ENCODE measurements at regions not wholly inside any gene's neighbourhood (a gene's known extent, or its start where the extent isn't known, plus 50 kb on each side); places are given as distances from the start of the nearest gene placed in this dataset.

DNA sequence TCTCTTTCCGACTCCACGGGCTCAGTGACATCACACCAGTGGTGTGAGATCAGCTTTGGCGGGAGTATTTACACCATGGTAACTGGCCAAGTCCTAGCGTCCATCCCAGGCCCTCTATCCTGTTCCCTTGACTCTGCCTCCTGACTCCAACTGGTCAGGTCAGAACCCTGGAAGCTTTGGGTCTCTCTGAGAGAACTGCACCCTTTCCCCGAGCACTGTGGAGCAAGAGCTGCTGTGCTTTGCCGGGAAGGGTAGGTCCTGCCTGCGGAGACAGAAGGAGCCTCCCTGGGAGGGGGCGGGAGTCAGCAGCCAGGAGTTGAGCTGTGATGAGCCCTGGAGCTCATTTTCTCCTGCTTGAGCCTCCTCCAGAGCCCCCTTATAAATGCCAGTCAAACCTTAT, 212.1 kb upstream of the TNRC6C start:
- DNase-seq (ENCODE audit: low read depth) = no peak

DNA sequence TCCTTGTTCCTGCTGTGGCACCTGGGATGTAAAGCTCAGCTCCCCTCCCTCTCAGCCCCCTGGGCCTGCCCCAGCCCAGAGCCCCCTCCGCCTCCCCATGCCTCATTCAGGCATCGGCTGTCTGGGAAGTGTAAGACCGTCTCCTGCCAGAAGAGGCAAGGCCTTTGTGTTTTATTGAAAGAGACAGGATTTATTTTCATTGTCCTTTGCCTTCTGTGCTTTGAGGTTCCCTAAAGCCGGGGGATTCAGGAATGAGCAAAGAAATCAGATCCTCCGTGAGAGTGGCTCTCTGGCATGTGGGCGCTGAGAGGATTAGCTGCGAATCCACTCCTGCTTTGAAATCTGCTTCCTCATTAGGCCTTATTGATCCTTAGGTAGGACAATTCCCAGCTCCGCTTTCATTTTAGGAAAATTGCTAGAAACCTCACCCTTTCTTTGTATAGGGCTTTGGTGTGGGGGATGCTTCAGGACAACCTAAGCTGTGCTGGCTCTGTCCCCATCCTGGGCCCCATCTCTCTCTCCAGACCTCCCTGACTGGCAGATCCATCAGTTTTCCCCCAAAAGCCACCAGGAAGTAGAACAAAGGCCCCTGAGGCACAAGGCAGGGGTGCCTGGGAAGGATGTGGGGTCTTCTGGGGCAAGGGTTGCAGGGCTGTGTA, 211.5 kb upstream of the TNRC6C start:
- no peak for DNase-seq (ENCODE audit: low read depth)

DNA sequence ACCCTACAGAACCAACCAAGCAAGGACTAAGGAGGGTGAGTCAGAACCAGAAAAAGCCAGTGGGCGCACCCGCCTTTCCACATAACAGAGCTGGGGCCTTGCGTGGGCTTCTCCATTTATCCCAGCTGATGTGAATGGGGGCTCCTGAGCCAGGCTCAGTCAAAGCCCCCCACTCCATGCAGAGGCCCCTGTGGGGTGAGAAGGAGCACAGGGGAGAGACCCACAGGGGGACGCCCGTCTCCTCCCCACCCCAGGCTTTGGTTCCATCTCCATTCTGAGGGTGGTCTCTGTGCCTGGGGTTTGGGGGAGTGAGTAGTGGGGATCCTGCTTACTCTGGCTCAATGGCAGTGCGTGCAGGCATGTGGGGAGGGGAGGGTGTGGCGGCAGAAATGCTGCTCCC, 210.1 kb upstream of the TNRC6C start:
- DNase-seq (ENCODE audit: low read depth) = no peak

DNA sequence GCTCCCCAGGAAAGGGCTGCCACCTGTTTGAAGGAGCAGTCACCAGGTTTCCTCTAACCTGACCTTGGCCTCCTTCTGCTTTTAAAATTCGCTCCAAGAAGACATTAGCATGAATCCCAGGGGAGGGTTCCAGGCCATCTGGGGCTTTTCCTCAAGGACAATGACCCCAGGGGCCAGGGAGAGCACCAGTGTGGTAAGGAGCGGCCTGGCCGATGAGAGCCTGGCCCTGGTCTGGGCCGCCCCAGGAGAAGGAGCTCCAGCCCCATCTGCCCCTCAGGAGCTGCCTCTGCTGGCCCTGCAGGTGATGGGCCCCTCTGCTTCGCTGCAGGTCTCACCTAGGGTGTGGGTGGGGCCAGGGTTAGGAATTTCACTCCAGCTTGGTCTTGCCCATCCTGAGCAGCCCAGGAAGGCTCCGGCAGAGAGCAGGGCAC, 209.2 kb upstream of the TNRC6C start:
- no peak for DNase-seq (ENCODE audit: low read depth)

DNA sequence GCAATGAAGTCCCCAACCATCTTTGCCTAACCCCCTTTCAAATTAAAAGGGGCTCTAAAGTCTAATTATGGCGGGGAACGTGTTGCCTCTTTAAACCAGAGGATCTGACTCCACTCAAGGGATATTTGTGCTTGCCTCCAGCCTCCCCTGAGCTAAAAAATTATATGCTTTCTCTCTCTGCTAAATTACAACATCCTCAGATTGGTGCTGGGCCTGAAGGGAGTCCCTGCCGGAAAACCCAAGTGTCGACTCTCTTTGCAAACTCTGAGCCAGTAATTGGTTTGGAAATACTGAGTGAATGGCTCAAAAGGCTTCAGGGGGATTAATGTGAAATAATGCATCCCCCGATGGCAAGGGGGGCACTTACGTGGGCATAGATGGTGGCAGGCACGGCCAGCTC, 208.5 kb upstream of the TNRC6C start:
- DNase-seq (ENCODE audit: low read depth) = no peak

DNA sequence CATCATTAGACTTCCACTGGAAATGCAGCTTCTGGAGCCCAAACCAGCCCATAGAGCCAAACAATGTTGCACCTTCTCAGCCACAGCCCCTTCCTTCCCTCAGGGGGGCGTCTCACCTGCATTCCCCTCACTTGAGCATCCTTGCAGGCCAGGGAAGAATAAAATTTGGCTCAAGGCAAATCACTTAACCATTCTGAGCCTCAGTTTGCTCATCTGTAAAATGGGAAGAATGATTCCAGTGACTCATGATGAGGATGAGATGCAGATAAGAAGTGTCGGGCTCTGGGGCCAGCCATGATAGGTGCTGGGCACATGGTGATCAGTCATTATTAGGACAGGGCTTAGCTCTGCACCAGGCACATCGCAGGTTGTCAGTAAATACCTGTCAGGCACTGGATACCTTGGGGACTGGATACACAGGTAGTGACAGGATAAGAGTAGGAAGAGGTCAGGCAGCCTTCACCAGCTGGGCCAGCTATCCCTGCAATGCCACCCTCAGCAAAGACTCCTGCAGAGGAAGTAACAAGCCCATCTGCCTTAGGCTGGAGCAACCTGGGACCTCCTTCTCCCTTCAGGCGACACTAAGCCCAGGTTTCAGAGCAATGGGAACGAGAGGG, 208.0 kb upstream of the TNRC6C start:
- DNase-seq (ENCODE audit: low read depth) = no peak

DNA sequence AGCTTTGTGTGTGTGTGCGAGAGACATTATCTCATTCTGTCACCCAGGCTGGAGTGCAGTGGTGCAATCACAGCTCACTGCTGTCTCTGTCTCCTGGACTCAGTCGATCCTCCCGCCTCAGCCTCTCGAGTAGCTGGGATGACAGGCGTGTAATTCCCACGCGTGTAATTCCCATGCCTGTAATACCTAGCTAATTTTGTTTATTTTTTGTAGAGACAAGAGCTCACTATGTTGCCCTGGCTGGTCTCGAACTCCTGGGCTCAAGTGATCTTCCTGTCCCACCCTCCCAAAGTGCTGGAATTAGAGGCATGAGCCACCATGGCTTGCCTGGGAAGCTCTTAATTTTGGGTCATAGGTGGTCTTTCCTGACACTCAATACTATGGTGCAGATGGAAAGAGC, 205.3 kb upstream of the TNRC6C start:
- no peak for DNase-seq (ENCODE audit: low read depth)

DNA sequence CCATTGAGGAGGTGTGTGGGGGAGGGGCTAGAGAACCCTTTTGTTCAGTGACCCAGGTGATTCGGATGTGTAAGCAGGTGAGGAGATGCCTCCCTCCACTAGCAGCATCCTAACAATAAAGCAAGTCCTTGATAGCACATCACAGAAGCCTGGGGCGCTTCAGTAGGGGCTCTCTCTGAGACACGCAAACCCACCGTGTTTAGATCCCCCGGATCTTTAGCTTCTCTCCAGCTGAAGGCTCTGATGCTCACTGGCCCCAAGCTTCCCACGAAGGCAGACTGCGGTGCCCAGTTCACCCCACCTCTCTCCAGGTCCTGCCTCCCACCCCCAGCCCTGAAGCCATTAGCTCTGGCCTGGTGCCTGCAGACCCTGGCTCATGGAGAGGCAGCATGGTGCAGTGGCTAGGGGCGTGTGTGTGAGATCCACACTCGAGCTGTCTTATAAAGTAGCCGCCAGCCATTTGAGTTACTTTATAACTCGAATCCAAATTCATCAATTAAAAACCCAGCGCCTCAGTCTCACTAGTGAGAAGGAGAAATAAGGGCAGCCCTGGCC, 204.7 kb upstream of the TNRC6C start:
- no peak for DNase-seq (ENCODE audit: low read depth)

DNA sequence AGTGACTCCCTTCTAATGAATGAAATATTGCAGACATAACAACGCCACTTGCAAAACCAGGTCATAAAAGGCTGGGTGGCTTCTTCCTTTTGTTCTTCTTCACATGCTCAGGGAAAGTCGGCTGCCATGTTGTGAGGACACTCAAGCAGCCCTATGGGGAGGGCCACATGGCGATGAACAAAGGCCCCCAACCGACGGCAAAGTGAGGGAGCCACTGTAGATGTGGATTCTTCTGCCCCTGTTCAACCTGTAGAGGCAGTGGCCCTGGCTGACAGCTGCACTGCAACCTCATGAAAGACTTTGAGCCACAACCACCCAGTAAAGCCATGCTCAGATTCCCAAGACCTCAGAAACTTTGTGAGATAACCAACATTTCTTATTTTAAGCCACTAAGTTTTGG, 203.5 kb upstream of the TNRC6C start:
- DNase-seq (ENCODE audit: low read depth) = no peak

DNA sequence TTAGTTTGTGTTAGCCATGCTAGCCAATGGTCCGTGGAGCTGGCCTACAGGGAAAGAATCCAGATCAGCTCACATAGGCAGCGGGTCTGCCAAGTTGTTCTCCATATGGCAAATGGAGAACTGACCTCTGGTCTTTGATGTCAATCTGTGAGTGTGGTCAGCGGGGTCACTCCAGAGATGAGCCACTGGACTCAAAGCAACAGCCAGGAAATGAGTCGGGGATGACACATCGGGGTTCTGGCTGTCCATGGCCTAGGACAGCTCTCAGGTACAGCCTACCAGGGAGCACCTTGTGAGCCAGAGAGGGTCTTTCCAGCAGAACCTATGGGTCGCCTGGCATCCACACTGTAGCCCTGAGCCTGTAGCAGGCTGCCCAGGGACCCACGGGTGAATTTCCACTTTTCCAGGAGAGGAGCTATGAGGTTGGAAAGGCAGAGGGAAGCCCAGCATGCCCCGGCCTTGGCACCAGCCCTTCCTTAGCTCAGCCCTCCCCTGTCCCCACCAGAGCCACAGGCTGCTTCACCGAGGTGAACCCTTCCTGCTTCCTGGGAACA, 203.0 kb upstream of the TNRC6C start:
- DNase-seq (ENCODE audit: low read depth) = no peak

DNA sequence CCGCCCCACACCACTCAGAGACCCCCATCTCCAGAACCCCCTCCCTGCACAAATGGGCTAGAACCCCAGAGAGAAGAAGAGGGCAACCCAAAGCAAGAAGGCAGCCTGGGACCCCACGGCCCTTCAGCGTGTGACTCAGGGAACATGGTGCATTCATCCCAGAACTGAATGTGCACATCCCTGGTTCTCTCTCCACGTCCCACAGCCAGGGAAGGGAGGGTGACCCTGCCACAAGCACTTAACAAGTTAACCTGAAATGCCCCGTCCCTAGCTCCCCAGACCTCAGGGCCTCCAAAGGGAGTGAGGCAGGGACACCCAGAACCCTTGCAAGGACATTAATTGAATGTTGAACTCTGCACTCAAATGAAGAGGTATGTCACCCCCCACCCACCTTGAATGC, 202.5 kb upstream of the TNRC6C start:
- DNase-seq (ENCODE audit: low read depth) = no peak

DNA sequence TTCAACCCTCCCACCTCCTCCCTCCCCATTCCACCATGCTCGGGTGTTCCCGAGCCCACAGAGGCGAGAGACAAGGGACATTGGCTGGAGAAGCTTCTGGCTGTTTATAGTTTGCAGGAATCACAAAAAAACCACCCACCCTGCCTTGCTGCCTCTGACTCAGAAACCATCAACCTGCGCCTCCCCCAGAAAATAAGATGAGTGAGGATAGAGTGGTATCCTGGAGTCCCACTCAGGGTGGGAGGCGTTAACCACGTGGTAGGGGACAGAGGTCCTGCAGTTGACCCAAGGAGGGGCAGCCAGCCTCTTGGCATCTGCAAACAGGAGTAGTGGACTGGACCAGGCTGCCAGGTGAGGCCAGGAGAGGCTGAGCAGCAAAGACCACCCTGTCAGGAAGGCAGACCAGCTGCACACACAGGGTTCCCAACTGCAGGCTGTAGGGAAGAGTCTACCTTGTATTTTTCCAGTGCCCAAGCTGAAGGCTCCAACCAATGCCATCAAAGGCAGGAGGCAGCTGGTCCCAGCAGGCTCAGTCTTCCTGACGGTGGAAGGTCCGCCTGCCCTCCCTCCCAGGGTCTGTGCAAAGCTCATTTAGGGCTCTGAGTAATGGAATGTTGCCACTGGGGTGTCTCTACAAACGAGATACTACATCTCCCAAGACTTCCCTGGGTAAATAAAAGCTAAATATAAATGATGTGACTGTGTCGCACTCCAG, 201.5 kb upstream of the TNRC6C start:
- DNase-seq (ENCODE audit: low read depth) = no peak

DNA sequence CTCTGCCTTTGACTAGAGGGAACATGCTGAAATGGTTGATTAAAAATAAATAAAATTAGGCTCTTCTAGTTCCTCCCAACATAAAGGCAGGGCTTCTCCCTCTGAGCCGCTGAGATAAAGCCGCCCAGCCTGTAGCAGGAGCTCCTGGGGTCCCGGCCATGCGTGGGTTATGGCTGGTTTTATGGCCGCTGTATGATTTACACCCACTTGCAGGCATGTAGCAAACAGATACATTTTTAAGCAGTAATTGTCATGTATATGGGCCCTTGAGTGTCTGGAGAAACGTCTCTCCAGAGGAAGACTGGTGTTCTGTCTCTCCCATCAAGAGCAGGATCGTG, 201.0 kb upstream of the TNRC6C start:
- DNase-seq (ENCODE audit: low read depth) = no peak

DNA sequence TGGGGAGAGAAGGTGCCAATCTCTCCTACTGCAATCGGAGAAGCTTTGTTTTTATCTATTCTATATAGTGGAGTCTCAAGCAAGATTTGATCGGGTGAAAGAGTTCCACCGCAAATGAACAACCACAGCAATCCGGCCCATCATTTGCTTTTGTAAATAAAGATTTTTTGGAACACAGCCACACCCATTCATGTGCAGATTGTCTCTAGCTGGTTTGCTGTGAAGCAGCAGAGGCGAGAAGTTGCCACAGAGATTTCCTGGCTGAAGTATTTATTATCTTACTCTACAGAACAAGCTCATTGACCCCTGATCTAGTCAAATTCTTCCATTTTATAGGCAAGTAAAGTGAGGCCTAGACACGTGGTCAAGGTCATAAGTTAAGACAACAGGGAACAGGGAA, 195.5 kb upstream of the TNRC6C start:
- DNase-seq (ENCODE audit: low read depth) = no peak

DNA sequence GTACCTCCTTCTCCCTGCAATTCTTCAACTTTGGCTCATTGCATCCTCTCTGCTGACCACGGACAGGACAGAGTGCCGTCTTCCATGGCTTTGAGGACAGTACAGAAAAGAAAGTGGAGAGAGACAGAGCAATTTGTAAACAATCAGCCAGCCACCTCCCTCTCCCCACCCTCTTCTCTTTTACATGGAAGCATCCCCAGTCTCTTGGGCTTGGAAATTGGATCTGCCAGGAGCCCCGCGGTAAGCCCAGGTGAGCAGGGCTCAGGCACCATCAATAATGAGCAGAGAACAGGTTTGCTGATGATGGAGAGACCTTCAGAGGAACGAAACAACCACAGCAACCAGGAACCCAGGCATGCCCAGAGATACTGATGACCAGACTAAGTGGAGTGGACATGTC, 194.9 kb upstream of the TNRC6C start:
- no peak for DNase-seq (ENCODE audit: low read depth)

DNA sequence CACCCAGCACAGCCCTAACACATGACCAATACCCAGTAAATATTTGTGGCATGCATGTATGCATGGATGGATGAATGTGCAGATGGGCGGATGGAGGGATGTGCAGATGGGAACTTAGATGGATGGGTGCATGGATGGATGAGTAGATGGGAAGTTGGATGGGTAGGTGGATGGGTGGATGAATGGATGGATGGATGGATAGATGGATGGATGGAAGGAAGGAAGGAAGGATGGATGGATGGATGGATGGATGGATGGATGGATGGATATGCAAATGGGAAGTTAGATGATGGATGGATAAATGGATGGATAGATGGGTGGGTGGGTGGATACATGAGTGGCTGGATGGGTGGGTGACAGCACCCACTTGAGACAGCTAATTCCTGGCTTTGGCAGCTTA, 193.2 kb upstream of the TNRC6C start:
- no peak for DNase-seq (ENCODE audit: low read depth)

DNA sequence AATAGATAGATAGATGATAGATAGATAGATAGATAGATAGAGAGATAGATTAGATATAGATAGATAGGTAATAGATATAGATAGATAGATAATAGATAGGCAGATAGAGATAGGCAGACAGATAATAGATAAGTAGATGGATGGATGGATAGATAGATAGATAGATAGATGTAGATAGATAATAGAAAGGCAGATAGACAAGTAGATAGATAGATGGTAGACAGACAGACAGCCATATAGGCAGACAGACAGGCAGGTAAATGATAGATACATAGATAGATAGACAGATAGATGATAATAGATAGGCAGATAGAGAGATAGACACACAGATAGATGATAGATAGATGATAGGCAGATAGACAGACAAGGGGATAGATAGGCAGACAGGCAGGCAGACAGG, 191.4 kb upstream of the TNRC6C start:
- no peak for DNase-seq (ENCODE audit: low read depth)

DNA sequence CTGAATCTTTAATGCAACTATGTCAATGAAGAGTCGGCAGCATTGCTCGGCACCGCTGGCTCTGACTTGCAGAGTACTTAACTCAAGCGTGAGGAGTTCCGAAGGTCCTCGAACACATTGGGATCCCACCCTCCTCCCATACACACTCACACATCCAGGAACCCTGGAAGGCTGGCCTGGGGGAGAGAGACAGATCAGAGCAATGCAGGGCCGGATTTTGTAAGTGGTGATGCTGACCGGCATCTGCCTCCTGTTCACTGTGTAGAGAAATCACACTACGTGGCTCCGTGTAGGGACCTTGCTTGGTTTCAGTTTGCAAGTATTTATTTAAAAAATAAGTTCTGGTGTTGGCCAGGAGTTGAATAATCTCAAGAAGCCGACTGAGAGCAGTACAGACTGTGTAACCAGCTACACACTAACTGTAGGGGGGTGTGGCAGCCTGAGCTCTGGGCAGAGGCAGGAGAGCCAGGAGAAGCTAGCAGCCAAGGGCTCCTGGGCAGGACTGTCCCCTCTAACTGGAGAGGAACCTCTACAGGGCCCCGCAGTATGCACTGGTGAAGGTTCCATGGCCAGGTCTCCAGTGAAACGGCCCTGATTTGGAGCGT, 190.2 kb upstream of the TNRC6C start:
- no peak for DNase-seq (ENCODE audit: low read depth)

DNA sequence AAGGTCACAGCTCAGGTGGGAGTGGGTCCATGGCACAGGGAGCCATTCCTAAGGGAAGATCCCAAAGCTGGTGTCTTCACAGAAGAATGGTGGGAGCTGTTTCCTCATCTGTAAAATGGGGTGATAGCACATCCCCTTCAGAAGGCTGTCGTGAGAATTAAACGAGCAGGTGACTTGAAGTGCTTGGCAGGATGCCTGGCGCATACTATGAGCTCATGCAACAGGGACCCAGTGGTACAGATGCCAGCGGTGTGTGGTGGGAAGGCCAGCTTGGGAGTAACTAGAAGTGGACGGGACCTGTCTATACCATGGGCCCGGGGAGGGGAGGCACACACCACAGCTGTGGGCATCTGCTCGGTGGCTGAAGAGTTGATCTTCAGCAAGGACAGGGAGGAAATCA, 189.3 kb upstream of the TNRC6C start:
- DNase-seq (ENCODE audit: low read depth) = no peak

DNA sequence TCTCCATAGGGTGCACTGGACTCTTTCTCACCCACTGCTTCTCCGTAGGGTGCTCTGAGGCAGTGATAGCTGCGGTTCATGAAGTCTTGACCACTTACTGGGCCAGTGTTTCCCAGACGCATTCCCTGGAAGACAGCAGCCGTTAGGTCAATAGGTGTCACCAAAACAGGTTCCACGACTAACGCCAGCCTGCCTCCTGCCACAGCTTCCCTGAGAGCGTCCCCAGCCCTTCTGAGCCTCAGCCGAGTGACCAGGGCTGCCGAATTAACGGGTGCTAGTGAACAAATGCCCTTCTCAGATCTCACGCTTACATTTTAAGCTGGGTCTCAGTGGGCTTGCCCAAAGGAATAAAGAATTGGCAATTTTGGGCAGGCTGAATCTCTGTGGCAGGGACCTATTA, 188.7 kb upstream of the TNRC6C start:
- DNase-seq (ENCODE audit: low read depth) = no peak

DNA sequence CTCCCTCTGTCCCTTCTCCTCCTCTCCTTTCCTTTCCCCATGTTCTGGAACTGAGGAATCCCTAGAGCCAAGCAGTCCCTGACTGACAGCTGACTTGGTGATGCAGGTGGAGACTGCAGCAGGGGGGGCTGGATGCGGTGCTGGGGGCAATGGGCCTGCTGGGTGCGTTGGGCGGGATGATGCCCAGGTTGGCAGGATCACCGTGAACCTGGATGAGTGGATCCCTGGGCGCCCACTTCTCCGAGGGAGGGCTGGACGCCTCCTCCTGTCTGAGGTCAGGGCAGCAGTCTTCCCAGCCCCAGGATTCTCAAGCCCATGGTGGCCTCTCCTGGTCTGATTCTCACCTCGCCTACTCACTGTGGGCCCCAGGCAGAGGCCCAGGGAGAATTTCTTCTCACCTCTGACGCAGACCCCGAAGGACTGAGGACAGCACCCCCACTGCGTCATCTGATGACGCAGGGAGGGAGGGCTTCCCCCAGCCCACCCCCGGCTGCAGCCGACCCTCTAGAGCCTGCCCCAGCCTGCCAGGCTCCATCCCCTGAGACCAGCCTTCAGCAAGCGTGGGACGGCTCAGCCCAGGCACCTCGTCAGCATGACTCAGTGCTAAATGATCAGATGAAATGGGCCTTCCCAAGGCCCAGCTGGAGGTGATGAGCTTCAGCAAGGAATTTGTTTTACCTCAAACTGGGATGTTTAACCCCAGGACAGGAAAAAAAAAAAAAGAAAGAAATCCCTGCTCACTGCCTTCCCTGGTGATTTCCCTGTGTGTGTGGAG, 188.0 kb upstream of the TNRC6C start:
- peak; percentile 35 for DNase-seq (ENCODE audit: low read depth)

DNA sequence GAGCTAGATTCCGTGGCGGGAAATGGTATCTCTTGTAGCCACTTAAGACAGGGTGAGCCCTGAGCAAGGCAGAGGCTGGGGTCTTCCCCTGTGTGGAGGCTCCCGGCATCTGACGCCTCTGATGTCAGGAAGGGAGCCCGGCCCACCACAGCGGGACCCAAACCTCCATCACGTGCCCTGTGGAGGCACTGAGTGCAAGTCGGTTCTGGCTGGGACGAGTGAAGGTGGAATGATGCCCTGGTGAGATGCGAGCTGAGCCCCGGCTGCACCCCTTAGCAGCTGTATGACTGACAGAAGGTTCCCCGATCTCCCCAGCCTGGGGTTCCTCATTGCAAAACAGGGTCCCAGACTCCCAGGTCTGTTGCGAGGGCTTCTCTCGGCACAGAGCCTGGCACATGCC, 187.4 kb upstream of the TNRC6C start:
- no peak for DNase-seq (ENCODE audit: low read depth)

Data from GM04504 (cell line).